ENCODE measurements at regions not wholly inside any gene's neighbourhood (a gene's known extent, or its start where the extent isn't known, plus 50 kb on each side); places are given as distances from the start of the nearest gene placed in this dataset.

DNA sequence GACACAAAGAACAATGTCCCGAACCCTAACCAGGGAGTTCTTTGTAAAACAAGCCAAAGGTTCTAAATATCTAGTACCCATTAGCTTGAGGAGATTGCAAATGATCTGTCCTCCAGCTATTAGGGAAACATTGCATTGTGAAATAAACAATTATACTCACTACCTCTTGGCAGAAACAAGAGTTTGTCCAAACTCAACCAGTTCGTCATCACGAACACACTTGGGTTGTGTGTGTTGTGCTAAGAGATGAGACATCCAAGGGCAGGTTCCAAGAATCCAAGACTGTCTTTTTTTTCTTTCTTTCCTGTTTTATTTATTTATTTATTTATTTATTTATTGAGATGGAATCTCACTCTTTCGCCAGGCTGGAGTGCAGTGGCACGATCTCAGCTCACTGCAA, 793.1 kb upstream of the AUTS2 start:
- Histone ChIP-seq H3K4me3 (ENCODE audit: insufficient read depth, low read length) (no peak overlapping the region), H3K9me3 (ENCODE audit: low read depth, low read length) (no peaks in the 10 kb centered on the region), H4K20me1 (ENCODE audit: insufficient read depth, low read length) (no peaks in the 10 kb centered on the region), H2AFZ (ENCODE audit: low read length) (no peak overlapping the region), H3K4me2 (ENCODE audit: insufficient read depth, low read length) (no peak overlapping the region), H3K27ac (ENCODE audit: low read depth, low read length) (no peak overlapping the region), H3K27me3 (ENCODE audit: insufficient read depth, low read length) (no peaks in the 10 kb centered on the region), H3K36me3 (ENCODE audit: insufficient read depth, low read length) (no peaks in the 10 kb centered on the region), H3K79me2 (ENCODE audit: insufficient read depth, low read length) (no peaks in the 10 kb centered on the region), H3K4me1 (ENCODE audit: insufficient read depth, low read length) (no peaks in the 10 kb centered on the region)
- DNase-seq (ENCODE audit: insufficient read length, low spot score, missing footprints): no peak
- TF ChIP-seq, protein P1, sequence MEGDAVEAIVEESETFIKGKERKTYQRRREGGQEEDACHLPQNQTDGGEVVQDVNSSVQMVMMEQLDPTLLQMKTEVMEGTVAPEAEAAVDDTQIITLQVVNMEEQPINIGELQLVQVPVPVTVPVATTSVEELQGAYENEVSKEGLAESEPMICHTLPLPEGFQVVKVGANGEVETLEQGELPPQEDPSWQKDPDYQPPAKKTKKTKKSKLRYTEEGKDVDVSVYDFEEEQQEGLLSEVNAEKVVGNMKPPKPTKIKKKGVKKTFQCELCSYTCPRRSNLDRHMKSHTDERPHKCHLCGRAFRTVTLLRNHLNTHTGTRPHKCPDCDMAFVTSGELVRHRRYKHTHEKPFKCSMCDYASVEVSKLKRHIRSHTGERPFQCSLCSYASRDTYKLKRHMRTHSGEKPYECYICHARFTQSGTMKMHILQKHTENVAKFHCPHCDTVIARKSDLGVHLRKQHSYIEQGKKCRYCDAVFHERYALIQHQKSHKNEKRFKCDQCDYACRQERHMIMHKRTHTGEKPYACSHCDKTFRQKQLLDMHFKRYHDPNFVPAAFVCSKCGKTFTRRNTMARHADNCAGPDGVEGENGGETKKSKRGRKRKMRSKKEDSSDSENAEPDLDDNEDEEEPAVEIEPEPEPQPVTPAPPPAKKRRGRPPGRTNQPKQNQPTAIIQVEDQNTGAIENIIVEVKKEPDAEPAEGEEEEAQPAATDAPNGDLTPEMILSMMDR (IDR thresholded peaks at IDR 0.05; ENCODE audit: extremely low read depth, low read depth, low read length): no peak

DNA sequence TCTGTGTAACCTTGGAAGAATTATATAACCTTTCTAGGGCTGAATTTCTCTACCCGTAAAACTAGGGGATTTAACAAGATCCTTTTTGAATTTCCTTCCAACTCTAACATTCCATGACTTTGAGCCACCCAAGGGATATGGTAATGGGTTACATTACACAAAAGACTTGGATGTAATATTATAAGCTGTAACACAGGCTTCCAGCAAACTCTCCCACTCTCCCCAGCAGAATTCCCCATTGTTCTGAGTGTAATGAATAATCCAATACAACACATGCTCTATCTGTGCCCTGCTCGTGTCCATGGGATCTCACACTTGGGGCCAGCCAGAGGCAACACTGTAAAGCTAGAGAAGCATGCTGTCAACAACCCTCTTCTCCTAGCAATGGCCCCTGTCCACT, 790.6 kb upstream of the AUTS2 start:
- Histone ChIP-seq H3K36me3 (ENCODE audit: insufficient read depth, low read length) (no peaks in the 10 kb centered on the region), H3K4me2 (ENCODE audit: insufficient read depth, low read length) (no peak overlapping the region), H4K20me1 (ENCODE audit: insufficient read depth, low read length) (no peaks in the 10 kb centered on the region), H3K9me3 (ENCODE audit: low read depth, low read length) (no peaks in the 10 kb centered on the region), H3K4me3 (ENCODE audit: insufficient read depth, low read length) (no peak overlapping the region), H3K79me2 (ENCODE audit: insufficient read depth, low read length) (no peaks in the 10 kb centered on the region), H2AFZ (ENCODE audit: low read length) (no peak overlapping the region), H3K27me3 (ENCODE audit: insufficient read depth, low read length) (no peaks in the 10 kb centered on the region), H3K27ac (ENCODE audit: low read depth, low read length) (no peak overlapping the region), H3K4me1 (ENCODE audit: insufficient read depth, low read length) (no peaks in the 10 kb centered on the region)
- TF ChIP-seq, protein P1 (IDR thresholded peaks at IDR 0.05; ENCODE audit: extremely low read depth, low read depth, low read length): no peak
- DNase-seq (ENCODE audit: insufficient read length, low spot score, missing footprints): no peak

- H3K79me2 ChIP-seq (ENCODE audit: insufficient read depth, low read length): no peaks in the 10 kb centered on the region
- TF ChIP-seq, protein P1 (IDR thresholded peaks at IDR 0.05; ENCODE audit: extremely low read depth, low read depth, low read length): no peak
- H3K4me1 ChIP-seq (ENCODE audit: insufficient read depth, low read length): no peaks in the 10 kb centered on the region
- H3K27me3 ChIP-seq (ENCODE audit: insufficient read depth, low read length): no peaks in the 10 kb centered on the region
- H4K20me1 ChIP-seq (ENCODE audit: insufficient read depth, low read length): no peaks in the 10 kb centered on the region
- no peak overlapping the region for H3K4me3 ChIP-seq (ENCODE audit: insufficient read depth, low read length)
- DNase-seq (ENCODE audit: insufficient read length, low spot score, missing footprints): no peak
- H3K4me2 ChIP-seq (ENCODE audit: insufficient read depth, low read length): no peak overlapping the region
- H3K36me3 ChIP-seq (ENCODE audit: insufficient read depth, low read length): no peaks in the 10 kb centered on the region
- H2AFZ ChIP-seq (ENCODE audit: low read length): no peak overlapping the region
- H3K9me3 ChIP-seq (ENCODE audit: low read depth, low read length): peaks cover under 1% of the 10 kb centered on the region
- no peak overlapping the region for H3K27ac ChIP-seq (ENCODE audit: low read depth, low read length)
Observed at GRCh38 chr7:68813551-68814080, 784.7 kb upstream of the AUTS2 start.

DNA sequence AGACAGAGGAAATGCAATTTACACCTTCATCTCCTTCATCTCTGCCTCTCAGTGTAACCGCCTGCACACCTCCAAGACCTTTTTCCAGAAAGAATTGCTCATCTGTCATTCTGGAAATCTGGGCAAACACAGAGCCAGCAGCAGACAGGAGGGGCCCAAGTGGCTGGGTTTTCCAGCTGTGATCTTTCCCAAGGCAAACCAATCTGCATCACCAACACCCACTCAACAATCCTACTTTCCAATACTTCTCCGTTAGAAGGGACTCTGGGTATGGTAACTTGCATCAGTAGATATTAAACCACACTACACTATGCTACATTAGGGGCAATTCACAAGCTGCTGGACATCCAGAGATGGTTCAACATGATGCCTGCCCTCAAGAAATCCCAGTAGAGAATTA, 781.8 kb upstream of the AUTS2 start:
- no peak overlapping the region for H3K4me2 ChIP-seq (ENCODE audit: insufficient read depth, low read length)
- no peaks in the 10 kb centered on the region for H4K20me1 ChIP-seq (ENCODE audit: insufficient read depth, low read length)
- TF ChIP-seq, protein P1 (IDR thresholded peaks at IDR 0.05; ENCODE audit: extremely low read depth, low read depth, low read length): no peak
- H3K79me2 ChIP-seq (ENCODE audit: insufficient read depth, low read length): no peaks in the 10 kb centered on the region
- H3K36me3 ChIP-seq (ENCODE audit: insufficient read depth, low read length): no peaks in the 10 kb centered on the region
- H3K4me3 ChIP-seq (ENCODE audit: insufficient read depth, low read length): no peak overlapping the region
- H3K9me3 ChIP-seq (ENCODE audit: low read depth, low read length): peaks cover 3% of the 10 kb centered on the region
- no peak overlapping the region for H2AFZ ChIP-seq (ENCODE audit: low read length)
- DNase-seq (ENCODE audit: insufficient read length, low spot score, missing footprints): no peak
- H3K27ac ChIP-seq (ENCODE audit: low read depth, low read length): no peak overlapping the region
- H3K4me1 ChIP-seq (ENCODE audit: insufficient read depth, low read length): no peaks in the 10 kb centered on the region
- H3K27me3 ChIP-seq (ENCODE audit: insufficient read depth, low read length): no peaks in the 10 kb centered on the region

Data from osteoblast (primary cell).